Activated CD8-positive, alpha-beta memory T cell treated with anti-CD3 and anti-CD28 coated beads, Interleukin-2, amount 50 U/mL, for 48 hours (primary cell): ENCODE measurements at regions not wholly inside any gene's neighbourhood (a gene's known extent, or its start where the extent isn't known, plus 50 kb on each side); places are given as distances from the start of the nearest gene placed in this dataset.
A peak's percentile ranks its signal among the peaks of the same experiment; 100 is the strongest.

Experiments
- DNase-seq: peaks from one replicate; pipeline ENCODE4 v3.0.0-alpha.2; 2020

DNA sequence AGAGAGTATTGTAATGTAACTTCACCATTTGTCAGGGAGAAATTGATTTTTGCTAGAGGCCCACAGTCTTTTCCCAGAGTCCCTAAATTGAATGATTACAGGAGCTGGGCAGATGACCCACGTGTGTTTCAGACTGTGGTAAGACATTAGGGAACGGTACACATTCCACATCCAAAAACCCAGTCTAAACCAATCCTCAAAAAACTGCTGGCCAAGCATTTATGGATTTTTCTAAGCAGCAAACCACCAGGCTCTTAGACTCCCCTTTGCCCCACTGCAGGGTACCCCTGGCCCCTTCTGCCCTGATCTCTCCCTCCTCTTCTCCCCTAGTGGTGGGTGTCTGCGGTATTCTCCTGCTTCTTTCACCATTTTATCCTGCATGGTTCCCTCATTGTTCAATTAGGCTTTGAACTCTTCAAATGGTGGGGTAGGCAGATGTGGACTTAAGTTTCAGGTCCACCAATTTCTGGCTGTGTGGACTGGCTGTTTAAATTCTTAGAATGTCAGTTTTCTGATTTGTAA is 135.5 kb upstream of the SORCS3 start:
- no peak for DNase-seq

DNA sequence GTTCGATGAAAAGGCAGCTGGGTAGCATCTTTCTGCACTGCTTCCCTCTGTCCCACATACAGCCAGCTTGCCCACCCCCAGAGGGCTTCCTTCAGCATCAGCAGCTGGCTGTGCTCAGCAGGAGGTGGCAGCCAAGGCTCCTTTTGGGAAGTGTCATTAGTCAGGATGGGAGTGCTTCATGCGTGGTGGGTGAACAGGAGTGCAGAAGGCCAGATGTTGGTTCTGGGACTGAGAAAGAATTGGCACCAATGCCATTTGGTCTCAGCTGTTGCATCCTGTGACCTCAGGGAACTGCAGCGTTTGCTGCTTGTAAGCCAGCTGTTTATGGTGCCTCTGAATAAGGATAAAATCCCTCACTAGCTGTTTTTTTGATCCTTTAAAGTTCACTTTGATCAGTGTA is 131.1 kb upstream of the SORCS3 start:
- no peak for DNase-seq

DNA sequence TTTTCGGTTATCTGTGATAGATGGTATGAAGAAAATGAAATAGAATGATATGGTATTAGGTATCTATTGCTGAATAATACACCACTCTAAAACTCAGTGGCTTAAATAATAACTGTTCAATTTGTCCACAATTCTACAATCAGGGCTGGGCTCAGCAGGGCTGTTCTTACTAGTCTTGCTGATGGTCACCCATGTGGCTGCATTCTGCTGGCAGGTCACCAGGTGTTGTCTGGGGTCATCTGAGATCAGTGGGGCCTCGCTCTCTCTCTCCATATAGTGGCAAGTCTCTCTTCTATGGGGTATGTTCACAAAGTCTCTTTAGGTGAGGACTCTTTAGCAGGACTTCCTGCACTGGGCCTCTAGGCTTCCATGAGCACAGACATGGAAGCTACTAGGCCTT is 130.4 kb upstream of the SORCS3 start:
- DNase-seq = no peak

GRCh38 chr10:104512800-104513199 is 128.3 kb upstream of the SORCS3 start:
- no peak for DNase-seq

- DNase-seq = no peak
Measured at GRCh38 chr10:104515678-104516199, 125.4 kb upstream of the SORCS3 start.

DNA sequence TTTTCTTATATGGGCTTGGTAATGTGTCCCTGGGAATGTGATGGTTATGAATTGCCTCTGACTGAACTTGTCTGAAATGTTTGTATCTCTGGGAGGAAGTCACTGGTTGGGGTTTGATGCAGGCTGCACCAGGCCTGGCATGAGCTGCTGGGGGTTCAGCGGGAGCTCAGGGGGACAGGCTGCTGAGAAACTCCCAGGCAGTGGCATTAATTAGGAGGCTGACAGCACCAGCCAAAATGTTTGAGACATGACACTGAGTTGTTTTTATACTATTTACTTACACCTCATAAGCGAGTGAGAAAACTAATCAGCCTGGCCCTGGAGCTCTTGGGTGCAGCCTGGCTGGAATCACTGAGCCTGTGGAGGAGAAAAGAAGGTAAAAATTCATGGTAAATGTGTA is 124.1 kb upstream of the SORCS3 start:
- DNase-seq = no peak

- no peak for DNase-seq
Measured at GRCh38 chr10:104517946-104518345, 123.1 kb upstream of the SORCS3 start.

- DNase-seq = no peak
Measured at GRCh38 chr10:104518891-104519290, 122.2 kb upstream of the SORCS3 start.

GRCh38 chr10:104520653-104521052 is 120.4 kb upstream of the SORCS3 start:
- DNase-seq = no peak

DNA sequence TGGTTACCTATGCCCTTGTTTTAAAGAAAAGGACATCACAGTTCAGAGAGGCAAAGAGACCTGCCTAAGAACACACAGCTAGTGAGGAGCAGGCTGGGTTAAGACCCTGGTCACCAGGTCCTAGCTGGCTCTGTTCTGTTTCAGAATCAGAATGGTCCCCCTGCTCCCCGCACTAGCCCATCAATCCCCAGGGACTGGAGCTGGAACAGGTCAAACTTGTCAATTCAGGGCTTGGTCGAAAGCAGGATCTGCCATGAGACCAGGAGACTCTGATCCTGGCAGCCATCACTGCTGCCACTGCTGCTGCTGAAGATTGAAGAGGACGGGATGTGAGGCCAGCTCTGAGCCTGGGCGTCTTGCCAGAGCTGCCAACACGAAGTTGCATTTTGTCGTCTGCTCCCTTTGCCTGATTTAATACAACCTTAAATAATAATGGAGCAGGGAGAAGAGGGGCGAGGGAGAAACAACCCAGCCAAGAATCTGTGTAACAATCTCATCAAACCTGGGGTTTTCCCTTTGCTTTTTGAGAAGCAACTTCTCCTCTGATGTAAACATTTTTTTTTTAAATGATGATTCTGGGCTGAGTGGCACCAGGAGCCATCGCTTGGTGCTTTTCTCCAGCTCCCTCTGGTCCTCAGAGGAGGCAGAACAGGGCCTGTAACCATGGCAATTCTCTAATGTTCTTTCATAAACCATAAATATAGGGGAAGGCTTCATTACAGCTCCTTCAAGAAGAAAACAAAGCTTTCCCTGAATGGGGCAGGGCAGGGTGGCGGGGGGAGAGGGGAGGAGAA is 119.0 kb upstream of the SORCS3 start:
- no peak for DNase-seq

DNA sequence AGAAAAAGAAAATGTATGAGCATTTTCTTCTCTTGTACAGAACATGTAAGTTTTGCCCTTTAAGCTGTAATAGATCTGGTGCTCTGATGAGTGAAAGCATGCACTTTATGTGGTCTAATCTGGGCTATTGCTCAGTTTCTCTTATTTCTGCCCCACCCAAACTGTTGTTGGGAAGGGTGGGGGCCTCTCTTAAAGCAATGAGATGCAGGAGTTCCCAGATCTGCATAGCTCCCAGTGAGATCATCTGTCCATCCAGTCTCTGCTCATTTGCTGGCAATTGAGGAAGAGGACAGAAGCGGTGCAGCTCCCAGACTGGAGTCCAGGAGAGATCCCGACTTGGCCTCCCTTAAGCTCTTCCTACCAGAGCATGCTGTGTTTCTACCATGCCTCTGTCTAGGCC is 114.9 kb upstream of the SORCS3 start:
- no peak for DNase-seq

DNA sequence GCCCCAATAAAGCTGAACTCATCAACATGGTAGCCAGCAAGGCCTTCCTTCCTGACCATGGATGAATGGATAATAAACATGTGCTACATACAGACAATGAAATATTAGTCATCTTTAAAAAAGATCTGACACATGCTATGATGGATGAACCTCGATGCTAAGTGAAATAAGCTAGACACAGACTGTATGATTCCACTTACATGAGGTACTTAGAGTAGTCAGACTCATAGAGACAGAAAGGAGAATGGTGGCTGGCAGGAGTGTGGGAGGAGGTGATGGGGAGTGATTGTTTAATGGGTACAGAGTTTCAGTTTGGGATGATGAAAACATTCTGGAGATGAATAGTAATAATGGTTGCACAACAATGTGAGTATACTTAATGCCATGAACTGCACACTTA is 114.1 kb upstream of the SORCS3 start:
- DNase-seq = no peak

GRCh38 chr10:104540181-104540580 is 100.9 kb upstream of the SORCS3 start:
- DNase-seq = no peak

GRCh38 chr10:104541820-104542219 is 99.3 kb upstream of the SORCS3 start:
- no peak for DNase-seq

DNA sequence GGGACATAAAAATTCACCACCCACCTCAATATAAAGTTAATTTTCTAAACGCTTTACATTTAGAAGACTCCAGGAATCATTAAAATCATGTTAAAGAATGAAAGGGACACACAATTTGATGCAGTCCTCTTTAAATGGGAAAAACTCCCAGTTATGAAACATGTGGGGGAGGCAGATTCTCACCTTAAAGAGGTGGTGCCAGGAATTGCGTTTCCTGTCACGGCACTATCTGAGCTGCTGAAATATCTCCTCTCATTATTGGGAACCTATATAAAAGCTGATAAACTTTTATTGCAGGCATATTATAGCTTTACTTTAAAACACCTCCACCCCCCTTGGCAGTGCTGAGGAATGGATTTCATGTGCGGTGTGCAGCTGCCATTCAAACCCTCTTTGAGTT is 94.8 kb upstream of the SORCS3 start:
- no peak for DNase-seq

DNA sequence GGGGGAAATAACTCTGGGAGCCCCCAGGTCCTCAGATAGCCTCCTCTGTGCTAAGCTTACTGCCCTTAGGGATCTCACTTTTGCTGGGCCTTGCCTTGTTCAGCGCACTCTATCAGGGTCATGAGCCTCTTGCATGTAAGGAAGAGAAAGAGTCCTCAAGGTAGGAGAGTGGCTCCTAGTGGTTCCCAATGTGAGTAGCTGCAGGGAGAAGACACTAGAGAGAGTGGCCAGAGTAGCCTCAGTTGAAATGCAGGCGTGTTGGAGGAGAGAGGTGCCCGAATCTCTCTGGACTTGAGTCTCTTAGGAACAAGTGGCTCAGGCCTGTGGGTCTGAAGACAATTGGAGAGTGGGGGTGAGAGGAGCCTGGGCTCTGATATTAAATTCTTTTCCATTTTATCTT is 94.3 kb upstream of the SORCS3 start:
- DNase-seq = no peak

GRCh38 chr10:104548090-104548489 is 93.0 kb upstream of the SORCS3 start:
- no peak for DNase-seq

- no peak for DNase-seq
Measured at GRCh38 chr10:104556831-104557230, 84.3 kb upstream of the SORCS3 start.

GRCh38 chr10:104557966-104558365 is 83.1 kb upstream of the SORCS3 start:
- DNase-seq = no peak

- peak; percentile 8 for DNase-seq
Measured at GRCh38 chr10:104559935-104560334, 81.2 kb upstream of the SORCS3 start.

GRCh38 chr10:104563051-104563450 is 78.0 kb upstream of the SORCS3 start:
- DNase-seq = no peak

DNA sequence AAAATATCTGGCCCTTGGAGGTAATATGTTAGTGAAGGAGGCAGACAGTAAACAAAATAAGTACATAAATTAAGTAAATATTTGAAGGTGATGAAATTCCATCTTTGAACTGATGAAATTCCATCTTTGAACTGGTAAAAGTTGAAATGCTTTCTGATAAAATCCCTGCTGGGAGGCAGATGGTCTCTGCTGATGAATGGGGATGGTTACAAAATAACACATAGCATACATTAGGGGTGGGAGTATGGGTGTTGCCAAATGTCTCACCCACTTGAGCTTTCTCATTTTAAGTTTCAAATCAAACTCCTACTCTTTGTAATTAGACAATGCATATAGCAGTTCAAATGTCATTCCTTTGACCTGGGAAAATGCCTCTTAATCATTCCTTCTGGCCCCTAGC is 77.5 kb upstream of the SORCS3 start:
- DNase-seq = no peak

GRCh38 chr10:104574427-104574826 is 66.7 kb upstream of the SORCS3 start:
- DNase-seq = no peak

DNA sequence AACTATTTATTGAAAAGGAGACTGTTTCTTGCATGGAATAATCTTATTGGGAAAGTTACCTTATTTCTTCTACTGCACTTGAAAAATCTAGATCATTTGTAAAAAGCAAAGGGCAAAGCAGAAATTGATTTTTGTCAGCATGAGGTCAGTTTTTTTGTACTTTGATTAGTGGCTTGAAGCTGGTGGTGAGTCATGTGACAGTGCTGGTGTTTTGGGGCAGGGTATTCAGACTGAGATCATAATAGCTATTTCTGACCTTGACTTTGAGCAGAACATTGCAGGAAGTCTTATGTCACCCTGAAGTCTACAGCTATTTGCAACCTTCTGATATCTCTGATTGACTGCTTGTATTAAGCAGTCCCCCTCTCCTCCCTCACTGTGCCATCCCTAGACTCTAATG is 66.3 kb upstream of the SORCS3 start:
- no peak for DNase-seq

GRCh38 chr10:104576611-104577010 is 64.5 kb upstream of the SORCS3 start:
- DNase-seq = no peak
